Stimulated activated CD4-positive, alpha-beta T cell treated with anti-CD3 and anti-CD28 coated beads, Interleukin-12 subunit alpha, Interleukin-12 subunit beta, amount 100 ng/mL, for 48 hours (primary cell): ENCODE measurements at regions not wholly inside any gene's neighbourhood (a gene's known extent, or its start where the extent isn't known, plus 50 kb on each side); places are given as distances from the start of the nearest gene placed in this dataset.

Experiments
- DNase-seq, 3 donors: peaks; one replicate each; pipeline ENCODE4 v3.0.0-alpha.2; 2020; ENCODE audit warnings: low read depth in 2 of 3, low spot score in 1 of 3

DNA sequence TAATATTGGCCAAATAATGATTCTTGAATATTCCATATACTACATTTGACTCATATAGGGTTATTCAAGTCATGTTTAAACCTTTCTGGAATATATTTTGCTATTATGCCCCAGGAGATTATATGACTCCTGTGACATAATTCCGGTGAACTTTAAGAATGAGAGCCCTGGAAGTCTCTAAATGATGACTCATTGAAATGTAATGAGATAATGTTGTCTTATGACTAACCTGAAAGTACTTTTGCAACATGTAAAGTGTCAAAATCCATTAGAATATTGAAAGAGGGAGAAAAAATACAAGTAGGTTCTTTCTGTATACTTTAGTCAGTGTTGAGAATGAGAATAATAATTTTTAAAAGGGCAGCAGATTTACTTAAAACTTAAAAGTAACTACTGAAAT, 830.4 kb downstream of the MAT2B start:
- no peak for DNase-seq

DNA sequence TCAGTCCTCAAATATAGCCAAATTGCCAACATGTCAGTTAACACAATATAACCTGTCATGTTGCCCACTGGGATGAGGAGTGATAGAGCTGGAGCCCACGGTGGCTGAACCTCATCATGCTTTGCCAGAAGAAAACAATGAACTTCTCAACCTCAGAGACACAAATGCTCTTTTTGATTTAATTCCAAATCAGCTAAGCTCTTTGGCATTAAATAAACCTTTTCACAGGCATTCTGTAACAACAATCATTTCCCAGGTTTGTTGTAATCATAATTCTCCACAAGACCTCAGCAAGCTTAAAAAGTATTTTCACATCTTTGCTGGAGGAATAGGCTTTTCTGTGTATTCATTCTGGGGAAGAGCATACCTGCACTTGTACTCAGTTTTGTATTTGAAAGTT, 830.9 kb downstream of the MAT2B start:
- DNase-seq, result no peak

DNA sequence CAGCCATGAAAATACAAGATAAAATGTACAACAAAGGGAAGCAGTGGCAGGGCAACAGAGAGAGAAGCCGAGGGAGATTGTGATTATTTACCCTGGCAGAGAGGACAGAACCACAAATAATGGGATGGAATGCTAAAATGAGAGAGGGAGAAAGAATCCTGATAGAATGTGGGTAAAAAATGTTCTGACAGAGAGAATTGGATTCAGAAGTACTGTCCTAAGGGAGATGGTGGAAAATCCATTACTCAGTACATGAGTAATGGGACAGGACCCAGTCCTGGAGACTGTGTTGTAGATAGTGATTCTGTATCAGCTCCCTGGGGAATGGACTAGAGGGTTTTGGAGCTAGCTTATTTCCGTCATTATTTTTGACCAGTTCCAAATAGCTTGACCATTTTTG, 831.5 kb downstream of the MAT2B start:
- no peak for DNase-seq

DNA sequence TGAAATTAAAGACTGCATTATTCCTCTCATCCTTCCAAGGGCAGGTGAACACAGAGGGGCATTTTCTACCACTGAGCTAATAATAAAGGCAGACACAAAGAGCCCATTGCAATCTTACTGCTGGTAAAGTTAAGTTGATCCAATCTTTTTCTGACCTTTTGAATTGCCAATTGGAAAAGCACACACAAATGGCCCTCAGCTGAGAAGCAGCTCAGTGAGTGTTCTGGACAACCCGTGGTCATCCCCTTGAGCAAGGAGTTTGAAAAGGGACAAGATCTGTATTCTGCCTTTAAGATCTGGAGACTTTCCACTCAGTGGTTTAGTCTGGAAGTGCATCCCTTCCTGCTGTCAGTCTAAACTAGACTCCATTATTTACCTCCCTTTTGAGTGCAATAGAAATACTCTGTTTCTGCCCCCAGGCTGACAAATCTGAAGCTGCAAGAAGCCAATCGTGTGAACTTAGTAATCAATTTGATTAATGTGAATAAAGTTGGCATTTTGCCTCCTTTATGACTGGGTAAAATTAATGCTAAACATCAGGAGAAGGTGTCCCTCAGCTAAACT, 835.7 kb downstream of the MAT2B start:
- no peak for DNase-seq

DNA sequence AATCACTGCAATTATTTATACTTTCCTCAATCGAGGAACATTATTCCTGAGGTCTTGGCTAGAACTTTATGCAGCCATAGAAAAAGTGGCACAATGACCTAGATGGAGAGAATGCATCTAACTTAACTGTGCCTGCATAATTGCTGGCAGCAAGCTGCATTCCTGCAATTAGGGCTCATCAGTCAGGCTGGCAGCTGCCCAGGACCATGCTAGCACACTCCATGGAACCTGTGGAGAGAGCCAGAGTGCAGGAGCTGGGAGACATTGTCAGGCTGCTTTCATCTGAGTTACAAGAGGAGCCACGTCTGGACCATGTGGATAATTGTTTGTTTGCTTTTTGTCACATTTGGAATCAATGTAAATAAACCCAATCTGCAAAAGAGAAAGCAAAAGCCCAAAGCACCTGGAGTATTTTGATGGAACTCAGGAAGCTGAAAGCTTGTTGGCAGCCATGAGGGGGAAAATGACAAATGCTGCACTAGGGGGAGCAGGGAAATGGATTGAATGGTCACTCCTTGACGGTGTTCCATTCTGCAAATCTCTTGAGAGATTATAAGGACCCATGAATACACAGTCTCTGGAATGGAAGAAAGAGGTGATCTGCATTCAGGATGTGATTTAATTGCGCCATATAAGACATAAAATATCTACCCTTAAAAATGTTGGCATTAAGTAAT, 839.9 kb downstream of the MAT2B start:
- DNase-seq, result no peak

DNA sequence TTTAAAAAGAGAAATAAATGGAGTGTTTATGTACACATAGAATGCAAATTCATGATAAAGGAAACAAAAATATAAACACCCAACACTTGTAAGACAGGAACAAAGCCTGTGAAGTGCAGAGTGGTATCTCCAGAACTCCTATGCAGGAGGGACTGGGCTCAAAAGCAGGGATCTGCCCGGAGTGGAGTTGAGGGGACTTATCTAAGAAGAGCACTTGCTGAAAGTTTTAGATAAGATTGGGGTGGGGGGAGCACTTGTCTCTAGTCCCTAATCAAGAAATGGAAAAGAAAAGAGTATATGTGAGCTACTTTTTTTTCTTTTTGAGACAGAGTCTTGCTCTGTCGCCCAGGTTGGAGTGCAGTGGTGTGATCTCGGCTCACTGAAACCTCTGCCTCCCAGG, 840.4 kb downstream of the MAT2B start:
- no peak for DNase-seq

DNA sequence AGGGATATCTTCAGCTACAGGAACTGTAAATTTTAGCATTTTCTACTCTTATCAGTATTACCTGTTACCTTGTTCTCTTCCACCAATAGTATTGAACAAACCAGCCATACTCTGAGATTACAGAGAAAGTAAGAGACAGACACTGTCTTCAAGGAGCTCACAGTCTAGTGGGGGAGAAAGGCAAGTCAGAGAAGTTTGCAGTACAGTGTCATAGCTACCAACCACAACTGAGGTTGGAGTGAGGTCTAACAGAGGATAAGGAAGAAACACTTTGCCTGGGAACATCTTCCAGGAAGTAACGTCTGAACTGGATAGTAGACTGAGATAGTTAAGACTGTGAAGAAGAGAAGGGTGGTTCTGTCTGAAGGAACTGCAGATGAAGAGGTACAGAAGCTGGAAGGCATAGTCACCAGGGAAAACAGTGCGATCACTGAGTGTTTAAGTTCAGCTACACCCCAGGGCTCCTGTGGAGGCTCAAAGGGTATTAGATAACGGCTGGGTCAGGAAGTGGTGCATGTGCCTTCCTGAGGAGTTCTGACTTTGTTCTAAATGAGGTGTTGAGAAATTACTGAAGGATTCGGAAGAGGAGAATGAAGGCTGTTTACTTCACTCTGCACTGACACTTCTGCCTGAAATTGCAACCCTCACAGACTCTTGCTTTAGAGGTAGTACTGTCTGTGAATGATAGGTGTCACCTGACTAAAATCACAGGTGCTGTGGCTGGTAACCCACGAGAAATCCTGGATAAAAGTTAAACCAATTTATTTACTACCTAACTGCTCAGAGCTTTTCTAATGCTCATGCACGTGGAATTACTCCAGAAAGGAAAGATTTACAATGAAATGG, 841.6 kb downstream of the MAT2B start:
- no peak for DNase-seq

DNA sequence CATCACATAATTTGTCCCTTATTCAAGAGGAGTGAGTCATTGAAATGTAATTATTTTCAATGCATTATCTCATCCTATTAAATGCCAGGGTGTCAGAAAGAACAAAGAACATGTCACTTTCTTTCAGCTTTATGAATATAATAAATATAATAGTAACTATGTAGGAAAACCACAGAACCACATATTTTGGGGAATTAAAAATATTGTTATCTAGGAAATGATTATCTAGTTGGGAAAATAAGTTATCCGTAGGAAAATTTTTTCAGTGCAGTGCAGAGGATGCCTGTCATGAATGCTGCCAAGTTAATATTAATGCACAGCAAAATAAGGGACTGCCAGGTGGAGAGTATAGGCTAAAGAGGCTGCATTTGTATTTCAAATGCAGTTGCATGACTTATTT, 844.8 kb downstream of the MAT2B start:
- no peak for DNase-seq

DNA sequence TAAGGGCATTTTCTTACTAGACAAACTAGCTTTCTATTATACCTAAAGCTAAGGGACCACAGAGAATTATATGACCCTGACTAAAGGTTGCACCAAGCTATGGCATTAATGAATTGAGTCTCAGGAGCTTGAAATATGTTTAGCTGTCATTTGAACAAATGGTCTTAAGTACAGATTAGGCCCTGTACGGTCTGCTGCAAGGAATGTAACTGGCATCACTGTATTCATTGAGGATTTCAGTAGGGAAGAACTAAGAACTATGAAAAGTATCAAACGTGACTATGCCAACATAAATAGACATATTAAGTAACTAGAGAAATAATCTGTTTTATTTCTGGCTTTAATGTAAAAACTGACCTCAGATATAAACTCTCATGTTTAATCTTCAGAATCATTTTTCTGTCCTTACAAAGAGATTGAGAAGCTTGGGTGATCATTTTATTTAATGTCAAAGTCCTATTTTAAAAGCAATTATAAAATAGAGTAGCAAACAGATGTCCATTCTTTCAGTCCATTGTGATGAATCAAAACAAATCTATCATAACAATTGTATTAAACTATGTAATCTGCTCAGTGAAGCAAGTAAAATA, 845.9 kb downstream of the MAT2B start:
- DNase-seq, result no peak

DNA sequence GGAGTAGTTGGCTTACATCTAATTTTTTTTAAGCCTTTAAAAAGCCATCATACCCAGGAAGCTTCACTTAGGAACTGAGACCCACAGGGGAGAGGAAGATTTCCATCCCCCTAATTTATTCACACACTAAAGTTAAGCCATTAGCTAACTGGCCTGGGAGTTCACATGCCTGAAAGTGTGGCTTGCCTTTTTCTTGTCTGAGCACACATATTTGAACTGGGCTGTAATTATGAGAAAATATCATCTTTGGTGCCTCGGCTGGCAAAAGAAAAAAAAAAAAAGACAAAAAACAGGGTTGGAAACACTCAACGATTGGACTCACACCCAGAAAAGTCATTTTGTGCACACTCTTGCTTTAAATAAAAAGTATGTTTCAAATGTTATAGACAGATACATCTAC, 847.3 kb downstream of the MAT2B start:
- no peak for DNase-seq

DNA sequence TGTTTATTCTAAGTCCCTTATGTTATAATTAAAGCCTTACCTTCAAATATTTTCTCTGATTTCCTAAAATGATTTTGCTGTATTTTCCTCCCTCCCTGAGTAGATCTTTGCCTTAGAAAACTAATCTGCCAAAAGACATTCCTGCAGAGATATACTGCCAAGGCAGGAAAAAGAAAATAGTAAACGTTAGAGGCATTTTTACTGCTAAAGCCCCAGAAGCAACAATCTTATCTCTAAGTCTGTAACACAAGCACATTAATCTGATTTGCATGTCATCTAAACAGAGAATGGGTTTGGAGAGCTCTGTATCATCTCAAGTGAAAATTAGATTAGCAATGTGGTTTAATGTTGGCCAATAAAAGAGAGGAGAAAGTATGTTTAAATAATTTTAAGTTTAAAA, 847.7 kb downstream of the MAT2B start:
- DNase-seq, result no peak

DNA sequence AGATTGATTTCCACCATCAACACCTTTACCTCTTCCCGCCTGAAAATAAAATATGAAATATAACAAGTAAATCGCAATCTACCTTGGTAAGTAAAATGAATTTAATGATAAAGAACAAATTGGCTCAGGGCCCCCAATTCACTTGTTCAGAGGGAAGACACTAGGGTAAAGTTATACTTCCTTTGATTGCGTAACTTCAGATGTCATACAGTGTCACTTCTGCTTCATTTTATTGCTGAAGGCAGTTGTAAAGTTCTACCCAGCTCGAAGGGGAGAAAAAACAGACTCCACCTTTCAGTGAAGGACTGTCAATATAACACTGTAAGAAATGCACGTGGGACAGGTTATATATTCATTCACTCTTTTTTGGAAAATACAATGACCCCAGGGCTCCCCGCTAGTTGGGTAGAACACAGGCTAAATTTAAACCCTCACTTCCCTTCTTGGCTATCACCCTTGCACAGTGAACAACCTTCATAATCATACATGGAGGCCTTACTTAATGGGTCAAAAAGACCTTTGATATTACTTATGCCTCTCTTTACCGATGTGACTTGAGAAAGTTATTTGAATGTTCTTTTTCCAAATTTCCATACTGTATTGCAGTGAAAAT, 848.8 kb downstream of the MAT2B start:
- DNase-seq, result no peak

DNA sequence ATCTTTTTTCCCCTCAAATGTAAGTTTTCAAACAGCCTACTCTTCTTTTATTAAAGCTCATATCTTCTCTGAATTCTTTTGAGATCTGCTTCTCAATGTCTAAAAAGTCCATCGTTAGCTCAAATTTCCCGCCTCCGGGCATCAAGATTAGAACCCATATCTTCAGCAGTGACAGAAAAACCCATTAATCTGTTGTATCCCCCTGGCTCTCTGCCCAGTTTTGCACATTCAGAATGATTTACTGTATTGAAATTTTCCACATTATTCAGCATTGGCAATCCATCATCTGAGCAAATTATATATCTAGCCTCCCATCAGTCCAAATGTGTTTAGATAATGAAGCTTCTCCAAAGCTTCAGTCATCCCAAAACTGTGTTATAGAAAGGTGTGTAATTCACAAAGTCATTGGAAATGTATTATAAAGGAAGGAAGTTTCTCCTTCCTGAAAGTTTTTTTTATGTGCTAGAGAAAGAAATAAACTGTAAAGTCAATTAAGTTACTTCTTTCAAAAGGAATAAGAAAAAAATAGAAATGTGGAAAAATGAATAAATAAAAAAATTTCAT, 849.9 kb downstream of the MAT2B start:
- DNase-seq, result no peak

DNA sequence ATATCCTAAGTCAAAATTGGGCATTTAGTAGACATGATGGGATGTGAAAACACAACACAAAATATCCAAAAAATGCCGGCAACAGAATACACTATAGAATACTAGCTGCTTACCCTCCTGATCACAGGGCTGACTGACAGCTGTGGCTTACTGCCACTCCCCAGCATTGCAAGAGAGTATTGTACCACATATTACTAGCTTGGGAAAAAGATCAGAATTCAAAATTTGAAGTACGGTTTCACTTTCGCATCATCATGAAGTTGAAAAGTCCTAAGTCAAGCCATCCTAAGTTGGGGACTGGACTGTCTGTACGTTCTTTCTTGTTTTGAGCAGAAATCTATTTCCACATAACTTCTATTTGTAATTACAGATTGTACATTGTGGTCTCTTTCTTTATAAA, 851.4 kb downstream of the MAT2B start:
- no peak for DNase-seq

DNA sequence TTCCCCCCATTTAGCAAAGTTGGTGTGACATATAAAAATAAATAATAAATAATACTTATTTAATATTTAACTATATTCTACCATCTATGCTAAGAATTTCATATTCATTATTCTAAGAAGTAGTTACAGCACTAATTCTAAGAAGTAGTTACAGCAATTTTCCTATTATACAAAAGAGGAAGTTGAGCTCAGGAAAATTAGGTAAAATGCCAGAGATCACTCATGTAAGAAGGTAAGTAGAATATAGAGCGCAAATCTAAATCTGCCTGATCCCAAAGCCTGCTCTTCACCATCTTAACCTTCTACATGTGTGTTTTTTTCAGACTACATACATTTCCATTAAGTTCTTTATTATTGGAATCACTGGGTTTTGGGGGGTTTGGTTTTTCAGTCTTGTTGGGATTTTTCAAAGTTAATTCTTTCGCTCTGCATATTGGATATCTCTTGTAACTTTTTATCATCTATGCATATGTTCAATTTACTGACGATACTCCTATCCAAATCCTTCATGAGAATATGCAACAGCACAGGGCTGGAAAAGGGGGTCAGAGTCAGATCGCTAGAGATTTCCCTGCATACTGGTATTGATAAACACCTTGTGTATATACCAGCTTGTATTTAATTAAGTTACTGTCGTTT, 852.1 kb downstream of the MAT2B start:
- no peak for DNase-seq

DNA sequence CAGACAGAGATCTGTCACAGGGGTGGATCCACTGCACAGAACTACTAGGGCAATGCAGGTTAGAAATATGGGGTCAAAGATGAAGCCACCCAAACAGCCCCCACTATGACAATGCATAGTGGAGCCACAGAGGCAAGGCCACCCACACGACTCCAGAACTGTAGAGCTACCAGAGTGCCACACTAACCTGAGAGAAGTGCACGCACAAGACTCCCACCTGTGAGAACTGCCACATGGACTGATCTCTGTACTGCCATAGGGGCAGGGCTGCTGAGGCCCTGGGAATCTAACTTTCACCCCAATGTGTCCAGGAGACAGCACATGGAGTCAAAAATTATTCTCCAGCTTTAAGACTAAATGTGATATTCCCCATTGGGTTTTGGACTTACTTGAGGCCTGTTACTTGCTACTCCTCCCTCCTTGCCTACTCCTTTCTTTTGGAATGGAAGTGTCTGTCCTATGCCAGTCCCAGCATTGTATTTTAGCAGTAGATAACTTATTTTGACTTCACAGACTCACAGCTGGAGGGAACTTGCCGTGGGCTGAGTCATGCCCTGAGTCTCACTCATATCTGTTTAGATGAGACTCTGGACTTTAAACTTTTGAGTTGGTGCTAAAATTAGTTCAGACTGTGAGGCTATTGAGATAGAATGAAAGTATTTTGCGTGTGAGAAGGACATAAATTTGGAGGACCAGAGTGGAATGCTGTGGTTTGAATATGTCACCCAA, 853.3 kb downstream of the MAT2B start:
- DNase-seq, result no peak

DNA sequence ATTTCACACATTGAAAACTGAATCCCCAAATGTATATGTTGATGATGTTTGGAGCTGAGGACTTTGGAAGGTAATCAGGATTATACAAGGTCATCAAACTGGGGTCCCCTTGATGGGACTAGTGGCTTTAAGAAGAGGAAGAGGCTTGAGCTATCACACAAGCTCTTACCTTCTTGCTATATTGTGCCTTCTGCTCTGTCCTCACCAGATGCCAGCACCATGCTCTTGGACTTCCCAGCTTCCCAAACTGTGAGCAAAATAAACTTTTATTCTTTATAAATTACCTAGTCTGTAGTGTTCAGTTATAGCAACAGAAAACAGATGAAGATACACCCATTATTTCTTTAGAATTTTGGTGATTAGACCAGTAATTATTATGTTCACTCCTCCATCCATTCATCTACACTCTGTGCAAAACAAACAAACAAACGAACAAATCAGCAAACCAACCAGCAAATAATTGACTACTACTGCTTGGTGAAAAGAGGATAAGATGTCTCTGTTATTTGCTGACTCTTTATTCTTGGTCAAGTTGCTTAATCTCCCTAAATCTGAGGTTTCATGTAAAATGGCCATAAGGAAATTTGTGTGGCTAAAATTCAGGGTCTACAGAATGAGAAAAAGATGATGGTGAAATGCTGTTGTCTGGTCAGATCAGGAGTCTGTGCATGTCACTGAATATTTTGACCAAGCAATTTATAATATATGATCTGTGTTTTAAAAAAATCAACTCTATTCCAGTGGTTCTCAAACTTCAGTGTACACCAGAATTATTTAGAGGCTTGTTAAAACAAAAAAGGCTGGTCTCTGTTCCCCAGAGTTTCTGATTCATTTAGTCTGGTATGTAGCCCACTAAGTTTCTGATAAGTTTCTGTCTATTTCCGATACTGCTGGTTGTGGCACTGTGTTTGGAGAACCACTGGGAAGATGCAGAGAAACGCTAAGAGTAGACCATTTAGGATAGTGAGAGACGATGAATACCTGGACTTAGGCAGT, 854.1 kb downstream of the MAT2B start:
- no peak for DNase-seq

DNA sequence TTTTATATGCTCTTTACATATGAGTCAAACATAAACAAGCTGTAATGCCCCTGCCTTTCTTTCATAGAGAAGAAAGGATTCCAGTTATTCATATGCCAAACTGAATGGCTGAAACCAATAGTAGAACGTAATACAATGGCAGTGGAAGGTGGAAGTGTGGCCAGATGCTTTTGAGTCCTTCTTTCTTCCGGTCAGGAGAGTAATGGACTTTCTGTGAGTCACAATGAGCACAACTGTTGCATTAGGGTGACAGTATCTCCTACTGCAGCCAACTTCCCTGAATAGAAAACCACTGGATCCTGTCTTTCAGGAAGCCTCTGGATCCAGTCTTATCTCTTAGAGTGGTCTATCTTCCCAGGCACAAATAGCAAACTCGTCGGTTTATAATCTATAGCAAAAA, 855.2 kb downstream of the MAT2B start:
- no peak for DNase-seq

DNA sequence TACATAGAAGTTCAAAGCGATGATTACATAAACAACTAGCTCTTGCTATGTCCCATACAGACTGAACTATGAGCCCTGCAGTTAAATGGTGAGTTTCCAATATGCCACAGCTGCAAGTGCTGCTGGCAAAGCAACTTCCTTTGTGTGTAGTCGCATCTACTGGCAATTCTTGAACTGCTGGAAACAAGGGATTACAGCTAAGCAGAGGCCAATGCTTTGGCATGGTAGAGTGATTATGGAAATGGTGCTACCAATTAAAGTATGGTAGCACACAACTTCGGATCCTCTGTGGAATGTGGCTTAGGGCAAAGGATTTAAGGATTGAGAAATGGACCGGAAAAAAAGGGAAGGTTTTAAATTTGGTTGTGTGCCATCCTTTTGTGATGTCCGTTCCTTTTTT, 856.6 kb downstream of the MAT2B start:
- DNase-seq, result no peak
